Effector memory CD4-positive, alpha-beta T cell (primary cell): ENCODE measurements at regions not wholly inside any gene's neighbourhood (a gene's known extent, or its start where the extent isn't known, plus 50 kb on each side); places are given as distances from the start of the nearest gene placed in this dataset.

Experiments
- DNase-seq, 3 donors: peaks; one replicate each; pipeline ENCODE4 v3.0.0-alpha.2; 2020
- H3K27ac ChIP-seq: 2 replicates; pipeline ENCODE4 v1.7.0; 2013; ENCODE audit warnings: mild to moderate bottlenecking, low read length, moderate library complexity; ENCODE audit not compliant: insufficient read depth, poor library complexity, severe bottlenecking
- H3K27me3 ChIP-seq: replicated peaks from 2 replicates; pipeline ENCODE4 v1.7.0; 2013; ENCODE audit warnings: mild to moderate bottlenecking, low read length; ENCODE audit not compliant: insufficient read depth, control insufficient read depth, poor library complexity, severe bottlenecking
- H3K36me3 ChIP-seq: 2 replicates; pipeline ENCODE4 v1.7.0; 2013; ENCODE audit warnings: mild to moderate bottlenecking, low read length, moderate library complexity; ENCODE audit not compliant: control insufficient read depth, insufficient read depth
- H3K4me1 ChIP-seq: 2 replicates; pipeline ENCODE4 v1.7.0; 2013; ENCODE audit warnings: low read length, mild to moderate bottlenecking; ENCODE audit not compliant: control insufficient read depth, insufficient read depth, poor library complexity, severe bottlenecking
- H3K4me3 ChIP-seq: 2 replicates; pipeline ENCODE4 v1.7.0; 2013; ENCODE audit warnings: low read length, low read depth, mild to moderate bottlenecking; ENCODE audit not compliant: insufficient read depth, poor library complexity, severe bottlenecking
- H3K9me3 ChIP-seq: 2 replicates; pipeline ENCODE4 v1.7.0; 2013; ENCODE audit warnings: mild to moderate bottlenecking, low read length, moderate library complexity; ENCODE audit not compliant: control insufficient read depth

GRCh38 chr5:125612181-125612721, 811.0 kb upstream of the GRAMD2B start:
- DNase-seq = no peak
- Histone ChIP-seq H3K27ac (no peak overlapping the region), H3K36me3 (no peaks in the 10 kb centered on the region), H3K4me3 (no peak overlapping the region), H3K4me1 (no peaks in the 10 kb centered on the region), H3K9me3 (no peaks in the 10 kb centered on the region), H3K27me3 (no peaks in the 10 kb centered on the region)

- H3K27ac ChIP-seq = no peak overlapping the region
- no peak for DNase-seq
- no peaks in the 10 kb centered on the region for H3K27me3 ChIP-seq
- no peaks in the 10 kb centered on the region for H3K4me1 ChIP-seq
- H3K4me3 ChIP-seq = no peak overlapping the region
- no peaks in the 10 kb centered on the region for H3K9me3 ChIP-seq
- H3K36me3 ChIP-seq = no peaks in the 10 kb centered on the region
These were observed 810.4 kb upstream of the GRAMD2B start for GRCh38 chr5:125612776-125613175.

- DNase-seq = no peak
- no peaks in the 10 kb centered on the region for H3K27me3 ChIP-seq
- H3K4me3 ChIP-seq = no peak overlapping the region
- H3K4me1 ChIP-seq = no peaks in the 10 kb centered on the region
- no peak overlapping the region for H3K27ac ChIP-seq
- H3K36me3 ChIP-seq = no peaks in the 10 kb centered on the region
- H3K9me3 ChIP-seq = no peaks in the 10 kb centered on the region
These were observed 793.0 kb upstream of the GRAMD2B start for GRCh38 chr5:125630237-125630636.

- DNase-seq = no peak
- Histone ChIP-seq H3K4me1 (no peaks in the 10 kb centered on the region), H3K27me3 (no peaks in the 10 kb centered on the region), H3K36me3 (no peaks in the 10 kb centered on the region), H3K4me3 (no peak overlapping the region), H3K27ac (no peak overlapping the region), H3K9me3 (no peaks in the 10 kb centered on the region)
These were observed 789.7 kb upstream of the GRAMD2B start for GRCh38 chr5:125633523-125633922.

GRCh38 chr5:125634216-125634835, 788.9 kb upstream of the GRAMD2B start:
- Histone ChIP-seq H3K4me3 (no peak overlapping the region), H3K36me3 (no peaks in the 10 kb centered on the region), H3K27ac (no peak overlapping the region), H3K9me3 (no peaks in the 10 kb centered on the region), H3K4me1 (no peaks in the 10 kb centered on the region), H3K27me3 (no peaks in the 10 kb centered on the region)
- no peak for DNase-seq

- no peak for DNase-seq
- Histone ChIP-seq H3K4me3 (no peak overlapping the region), H3K27me3 (no peaks in the 10 kb centered on the region), H3K9me3 (no peaks in the 10 kb centered on the region), H3K4me1 (no peaks in the 10 kb centered on the region), H3K27ac (no peak overlapping the region), H3K36me3 (no peaks in the 10 kb centered on the region)
These were observed 783.4 kb upstream of the GRAMD2B start for GRCh38 chr5:125639858-125640257.

- DNase-seq = no peak
- H3K27me3 ChIP-seq = no peaks in the 10 kb centered on the region
- no peak overlapping the region for H3K27ac ChIP-seq
- no peaks in the 10 kb centered on the region for H3K9me3 ChIP-seq
- H3K4me3 ChIP-seq = no peak overlapping the region
- no peaks in the 10 kb centered on the region for H3K36me3 ChIP-seq
- H3K4me1 ChIP-seq = no peaks in the 10 kb centered on the region
These were observed 770.4 kb upstream of the GRAMD2B start for GRCh38 chr5:125652761-125653160.

- Histone ChIP-seq H3K9me3 (no peaks in the 10 kb centered on the region), H3K27ac (no peak overlapping the region)
- no peak for DNase-seq
These were observed 768.8 kb upstream of the GRAMD2B start for GRCh38 chr5:125654392-125654791.

GRCh38 chr5:125655156-125655555, 768.1 kb upstream of the GRAMD2B start:
- Histone ChIP-seq H3K27ac (no peak overlapping the region), H3K9me3 (no peaks in the 10 kb centered on the region), H3K27me3 (no peaks in the 10 kb centered on the region), H3K4me1 (no peaks in the 10 kb centered on the region), H3K36me3 (no peaks in the 10 kb centered on the region), H3K4me3 (no peak overlapping the region)
- DNase-seq = no peak

More at GRCh38 chr5:125654392-125654791, 768.8 kb upstream of the GRAMD2B start:
- Histone ChIP-seq H3K27me3 (no peaks in the 10 kb centered on the region), H3K4me1 (no peaks in the 10 kb centered on the region), H3K4me3 (no peak overlapping the region), H3K36me3 (no peaks in the 10 kb centered on the region)

GRCh38 chr5:125657936-125658335, 765.3 kb upstream of the GRAMD2B start:
- no peak for DNase-seq
- Histone ChIP-seq H3K9me3 (no peaks in the 10 kb centered on the region), H3K27me3 (no peaks in the 10 kb centered on the region), H3K4me1 (no peaks in the 10 kb centered on the region), H3K4me3 (no peak overlapping the region), H3K27ac (no peak overlapping the region), H3K36me3 (no peaks in the 10 kb centered on the region)
